ENCODE measurements at regions not wholly inside any gene's neighbourhood (a gene's known extent, or its start where the extent isn't known, plus 50 kb on each side); places are given as distances from the start of the nearest gene placed in this dataset.

- intact Hi-C loops (cut with DNase I): no loop called here
- Histone ChIP-seq H3K36me3 (replicated peaks in 1 of 2) (no peaks in the 10 kb centered on the region), H3K27ac (no peak overlapping the region), H3K27me3 (no peaks in the 10 kb centered on the region), H3K4me3 (no peak overlapping the region), H3K4me1 (replicated peaks in 1 of 2) (no peaks in the 10 kb centered on the region), H3K9me3 (replicated peaks in 1 of 3) (no peaks in the 10 kb centered on the region)
- WGBS, 4 donors: 44 to 71% (median 52%) methylated on average over 5 of the region's 5 CpGs
- DNase-seq: no peak
- TF ChIP-seq CTCF (IDR thresholded peaks at IDR 0.05) (no peak), POLR2A (IDR thresholded peaks at IDR 0.05) (no peak)
Measured at GRCh38 chr9:101858026-101858425, 119.6 kb upstream of the GRIN3A start.

- WGBS, 4 donors: 16 to 58% (median 51%) methylated on average over 1 of the region's 1 CpG
- H3K9me3 ChIP-seq (replicated peaks in 1 of 3): no peaks in the 10 kb centered on the region
- no peaks in the 10 kb centered on the region for H3K4me1 ChIP-seq (replicated peaks in 1 of 2)
- H3K36me3 ChIP-seq (replicated peaks in 1 of 2): no peaks in the 10 kb centered on the region
- DNase-seq: no peak
- TF ChIP-seq CTCF (IDR thresholded peaks at IDR 0.05) (no peak), POLR2A (IDR thresholded peaks at IDR 0.05) (no peak)
- H3K4me3 ChIP-seq: no peak overlapping the region
- intact Hi-C loops (cut with DNase I): no loop called here
- H3K27ac ChIP-seq: no peak overlapping the region
- no peaks in the 10 kb centered on the region for H3K27me3 ChIP-seq
Measured at GRCh38 chr9:101849102-101849707, 110.8 kb upstream of the GRIN3A start.

- WGBS, 4 donors: 62 to 64% (median 62%) methylated on average over 6 of the region's 6 CpGs
Measured at GRCh38 chr9:101848485-101848919, 110.1 kb upstream of the GRIN3A start.

GRCh38 chr9:101846161-101846560, 107.7 kb upstream of the GRIN3A start:
- TF ChIP-seq CTCF (IDR thresholded peaks at IDR 0.05): no peak
- no peak for TF ChIP-seq POLR2A (IDR thresholded peaks at IDR 0.05)
- H3K4me1 ChIP-seq (replicated peaks in 1 of 2): no peaks in the 10 kb centered on the region
- no peak overlapping the region for H3K4me3 ChIP-seq
- no peaks in the 10 kb centered on the region for H3K9me3 ChIP-seq (replicated peaks in 1 of 3)
- no peaks in the 10 kb centered on the region for H3K27me3 ChIP-seq
- no peak overlapping the region for H3K27ac ChIP-seq
- no peak for DNase-seq
- 52 to 82% (median 65%) methylated on average over 4 of the region's 4 CpGs for WGBS, 4 donors
- intact Hi-C loops (cut with DNase I): no loop called here
- no peaks in the 10 kb centered on the region for H3K36me3 ChIP-seq (replicated peaks in 1 of 2)

More at GRCh38 chr9:101848485-101848919, 110.1 kb upstream of the GRIN3A start:
- Histone ChIP-seq H3K27me3 (no peaks in the 10 kb centered on the region), H3K4me1 (replicated peaks in 1 of 2) (no peaks in the 10 kb centered on the region), H3K9me3 (replicated peaks in 1 of 3) (no peaks in the 10 kb centered on the region), H3K4me3 (no peak overlapping the region), H3K27ac (no peak overlapping the region), H3K36me3 (replicated peaks in 1 of 2) (no peaks in the 10 kb centered on the region)
- intact Hi-C loops (cut with DNase I): no loop called here
- no peak for TF ChIP-seq CTCF (IDR thresholded peaks at IDR 0.05)
- TF ChIP-seq POLR2A (IDR thresholded peaks at IDR 0.05): no peak
- no peak for DNase-seq
